ENCODE measurements at regions not wholly inside any gene's neighbourhood (a gene's known extent, or its start where the extent isn't known, plus 50 kb on each side); places are given as distances from the start of the nearest gene placed in this dataset.

DNA sequence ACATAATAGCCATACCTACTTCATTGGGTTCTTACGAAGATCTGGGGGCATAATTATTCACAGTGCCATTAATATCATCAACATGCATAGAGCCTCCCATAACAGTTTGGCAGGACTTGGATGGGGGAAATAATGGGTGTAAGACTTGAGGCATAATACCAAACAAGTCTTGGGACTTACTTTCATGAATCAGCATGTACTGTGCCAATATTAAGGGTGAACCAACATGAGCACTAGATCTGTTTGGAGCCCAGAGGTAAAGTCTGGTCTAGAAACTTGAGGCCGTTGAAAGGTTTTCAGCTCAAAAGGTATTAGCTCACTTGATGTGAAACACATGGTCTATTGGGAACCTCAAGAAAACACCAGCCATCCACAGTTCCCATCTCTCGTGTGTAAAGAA, 56.7 kb upstream of the ZC3H11B start:
- no peaks in the 10 kb centered on the region for H3K9me3 ChIP-seq (ENCODE audit: control insufficient read depth, insufficient read depth, low read depth, low read length)
- no peaks in the 10 kb centered on the region for H4K20me1 ChIP-seq (ENCODE audit: control insufficient read depth, extremely low read depth, insufficient read depth, low read length)
- TF ChIP-seq CTCF (conservative IDR thresholded peaks at IDR 0.05 in 1 of 2, IDR thresholded peaks at IDR 0.05 in 1 of 2; ENCODE audit: low read depth in 1 of 2, low read length in 2 of 2) (no peak), EZH2 (IDR thresholded peaks at IDR 0.05; ENCODE audit: low read length, missing control alignments) (no peak)
- no peaks in the 10 kb centered on the region for H3K27me3 ChIP-seq (ENCODE audit: control insufficient read depth, insufficient read depth, low read length)
- no peak overlapping the region for H3K4me3 ChIP-seq (replicated peaks in 1 of 4; ENCODE audit: control extremely low read depth in 1 of 4, insufficient read depth in 1 of 4, low read depth in 3 of 4, low read length in 4 of 4)
- no peak overlapping the region for H3K27ac ChIP-seq (ENCODE audit: insufficient read depth, low read length)
- no peak overlapping the region for H3K4me2 ChIP-seq (ENCODE audit: extremely low read depth, insufficient read depth, low read length)
- no peak overlapping the region for H2AFZ ChIP-seq (ENCODE audit: low read length)
- no peaks in the 10 kb centered on the region for H3K79me2 ChIP-seq (ENCODE audit: control insufficient read depth, insufficient read depth, low read length)
- H3K4me1 ChIP-seq (ENCODE audit: control insufficient read depth, extremely low read depth, insufficient read depth, low read length): peaks cover 2% of the 10 kb centered on the region
- no peak overlapping the region for H3K9ac ChIP-seq (ENCODE audit: insufficient read depth, low read length)
- DNase-seq (ENCODE audit: low read depth in 2 of 2): no peak
- H3K36me3 ChIP-seq (ENCODE audit: control insufficient read depth, insufficient read depth, low read length): no peaks in the 10 kb centered on the region

- no peak overlapping the region for H3K9ac ChIP-seq (ENCODE audit: insufficient read depth, low read length)
- TF ChIP-seq EZH2 (IDR thresholded peaks at IDR 0.05; ENCODE audit: low read length, missing control alignments) (no peak), CTCF (conservative IDR thresholded peaks at IDR 0.05 in 1 of 2, IDR thresholded peaks at IDR 0.05 in 1 of 2; ENCODE audit: low read depth in 1 of 2, low read length in 2 of 2) (no peak)
- H3K27ac ChIP-seq (ENCODE audit: insufficient read depth, low read length): no peak overlapping the region
- no peak overlapping the region for H3K4me2 ChIP-seq (ENCODE audit: extremely low read depth, insufficient read depth, low read length)
- no peaks in the 10 kb centered on the region for H3K79me2 ChIP-seq (ENCODE audit: control insufficient read depth, insufficient read depth, low read length)
- H2AFZ ChIP-seq (ENCODE audit: low read length): no peak overlapping the region
- H3K27me3 ChIP-seq (ENCODE audit: control insufficient read depth, insufficient read depth, low read length): no peaks in the 10 kb centered on the region
- no peaks in the 10 kb centered on the region for H4K20me1 ChIP-seq (ENCODE audit: control insufficient read depth, extremely low read depth, insufficient read depth, low read length)
- H3K9me3 ChIP-seq (ENCODE audit: control insufficient read depth, insufficient read depth, low read depth, low read length): no peaks in the 10 kb centered on the region
- no peak overlapping the region for H3K4me3 ChIP-seq (replicated peaks in 1 of 4; ENCODE audit: control extremely low read depth in 1 of 4, insufficient read depth in 1 of 4, low read depth in 3 of 4, low read length in 4 of 4)
- no peak for DNase-seq (ENCODE audit: low read depth in 2 of 2)
- H3K4me1 ChIP-seq (ENCODE audit: control insufficient read depth, extremely low read depth, insufficient read depth, low read length): peaks cover 2% of the 10 kb centered on the region
- no peaks in the 10 kb centered on the region for H3K36me3 ChIP-seq (ENCODE audit: control insufficient read depth, insufficient read depth, low read length)
These were observed 56.1 kb upstream of the ZC3H11B start for GRCh38 chr1:219669042-219669441.

GRCh38 chr1:219668446-219668845, 55.5 kb upstream of the ZC3H11B start:
- H3K79me2 ChIP-seq (ENCODE audit: control insufficient read depth, insufficient read depth, low read length): no peaks in the 10 kb centered on the region
- H3K9me3 ChIP-seq (ENCODE audit: control insufficient read depth, insufficient read depth, low read depth, low read length): no peaks in the 10 kb centered on the region
- no peak overlapping the region for H2AFZ ChIP-seq (ENCODE audit: low read length)
- H3K4me3 ChIP-seq (replicated peaks in 1 of 4; ENCODE audit: control extremely low read depth in 1 of 4, insufficient read depth in 1 of 4, low read depth in 3 of 4, low read length in 4 of 4): no peak overlapping the region
- DNase-seq (ENCODE audit: low read depth in 2 of 2): no peak
- H3K36me3 ChIP-seq (ENCODE audit: control insufficient read depth, insufficient read depth, low read length): no peaks in the 10 kb centered on the region
- peaks cover 2% of the 10 kb centered on the region for H3K4me1 ChIP-seq (ENCODE audit: control insufficient read depth, extremely low read depth, insufficient read depth, low read length)
- no peak overlapping the region for H3K27ac ChIP-seq (ENCODE audit: insufficient read depth, low read length)
- no peak overlapping the region for H3K4me2 ChIP-seq (ENCODE audit: extremely low read depth, insufficient read depth, low read length)
- no peaks in the 10 kb centered on the region for H4K20me1 ChIP-seq (ENCODE audit: control insufficient read depth, extremely low read depth, insufficient read depth, low read length)
- TF ChIP-seq CTCF (conservative IDR thresholded peaks at IDR 0.05 in 1 of 2, IDR thresholded peaks at IDR 0.05 in 1 of 2; ENCODE audit: low read depth in 1 of 2, low read length in 2 of 2): no peak
- no peak for TF ChIP-seq EZH2 (IDR thresholded peaks at IDR 0.05; ENCODE audit: low read length, missing control alignments)
- no peak overlapping the region for H3K9ac ChIP-seq (ENCODE audit: insufficient read depth, low read length)
- no peaks in the 10 kb centered on the region for H3K27me3 ChIP-seq (ENCODE audit: control insufficient read depth, insufficient read depth, low read length)
